Hepatocyte (in vitro differentiated cells): ENCODE measurements at regions not wholly inside any gene's neighbourhood (a gene's known extent, or its start where the extent isn't known, plus 50 kb on each side); places are given as distances from the start of the nearest gene placed in this dataset.

Experiments
- EZH2 ChIP-seq: fragments of 200-600 bp; sonication (generic); IDR thresholded peaks from 2 replicates; pipeline ENCODE4 v1.6.1; 2016; ENCODE audit warnings: antibody characterized with exemption, mild to moderate bottlenecking, borderline replicate concordance
- EZH2phosphoT487 ChIP-seq: fragments of 200-600 bp; sonication (generic); IDR thresholded peaks from one replicate; pipeline ENCODE4 v1.6.1; 2018; ENCODE audit warnings: antibody characterized with exemption, mild to moderate bottlenecking, low read depth, moderate library complexity; ENCODE audit not compliant: unreplicated experiment, severe bottlenecking
- TF ChIP-seq, protein P1 (sequence below): fragments of 200-600 bp; sonication (generic); IDR thresholded peaks from 2 replicates; pipeline ENCODE4 v1.5.1; 2016; ENCODE audit warnings: antibody characterized with exemption, mild to moderate bottlenecking; ENCODE audit not compliant: poor library complexity

DNA sequence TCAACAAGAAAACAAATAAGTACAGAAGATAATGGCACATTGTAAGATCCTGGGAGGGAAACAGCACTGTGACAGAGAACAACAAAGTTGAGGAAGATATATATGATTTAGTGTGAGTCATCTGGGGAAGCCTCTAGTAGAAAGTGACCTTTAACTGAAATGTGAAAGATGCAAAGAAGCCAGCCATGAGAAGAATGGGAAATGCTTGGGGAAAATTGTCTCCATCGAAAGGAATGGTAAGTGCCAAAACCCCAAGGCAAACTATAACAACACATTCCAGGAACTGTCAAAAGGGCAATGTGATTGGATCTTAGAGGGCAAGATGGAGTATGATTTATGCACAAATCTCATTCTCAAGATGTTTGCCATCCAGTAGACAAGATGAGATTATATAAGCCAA lies 537.8 kb upstream of the BRINP1 start:
- TF ChIP-seq, protein P1, sequence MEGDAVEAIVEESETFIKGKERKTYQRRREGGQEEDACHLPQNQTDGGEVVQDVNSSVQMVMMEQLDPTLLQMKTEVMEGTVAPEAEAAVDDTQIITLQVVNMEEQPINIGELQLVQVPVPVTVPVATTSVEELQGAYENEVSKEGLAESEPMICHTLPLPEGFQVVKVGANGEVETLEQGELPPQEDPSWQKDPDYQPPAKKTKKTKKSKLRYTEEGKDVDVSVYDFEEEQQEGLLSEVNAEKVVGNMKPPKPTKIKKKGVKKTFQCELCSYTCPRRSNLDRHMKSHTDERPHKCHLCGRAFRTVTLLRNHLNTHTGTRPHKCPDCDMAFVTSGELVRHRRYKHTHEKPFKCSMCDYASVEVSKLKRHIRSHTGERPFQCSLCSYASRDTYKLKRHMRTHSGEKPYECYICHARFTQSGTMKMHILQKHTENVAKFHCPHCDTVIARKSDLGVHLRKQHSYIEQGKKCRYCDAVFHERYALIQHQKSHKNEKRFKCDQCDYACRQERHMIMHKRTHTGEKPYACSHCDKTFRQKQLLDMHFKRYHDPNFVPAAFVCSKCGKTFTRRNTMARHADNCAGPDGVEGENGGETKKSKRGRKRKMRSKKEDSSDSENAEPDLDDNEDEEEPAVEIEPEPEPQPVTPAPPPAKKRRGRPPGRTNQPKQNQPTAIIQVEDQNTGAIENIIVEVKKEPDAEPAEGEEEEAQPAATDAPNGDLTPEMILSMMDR: no peak
- no peak for TF ChIP-seq EZH2
- TF ChIP-seq EZH2phosphoT487: no peak
